ENCODE measurements at regions not wholly inside any gene's neighbourhood (a gene's known extent, or its start where the extent isn't known, plus 50 kb on each side); places are given as distances from the start of the nearest gene placed in this dataset.

DNA sequence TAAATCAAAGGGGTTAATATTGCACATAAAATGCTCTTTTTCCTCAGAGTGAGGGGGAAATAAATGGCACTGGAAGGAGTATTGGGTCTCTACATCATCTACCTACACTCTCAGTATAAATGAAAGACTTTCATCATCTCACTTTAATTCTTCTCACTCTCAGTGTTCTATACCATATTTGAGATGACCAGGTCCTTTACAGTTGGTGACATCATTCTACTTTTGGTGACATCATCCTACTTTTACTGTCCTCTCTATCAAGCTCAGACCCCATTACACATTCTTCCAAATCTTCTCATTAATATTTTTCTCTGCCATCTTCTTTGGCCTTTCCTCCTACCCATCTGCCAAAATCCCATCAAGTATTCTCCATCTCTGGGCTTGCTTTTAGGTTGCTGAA is 74.6 kb upstream of the TMEM106B start:
- DNase-seq: no peak

DNA sequence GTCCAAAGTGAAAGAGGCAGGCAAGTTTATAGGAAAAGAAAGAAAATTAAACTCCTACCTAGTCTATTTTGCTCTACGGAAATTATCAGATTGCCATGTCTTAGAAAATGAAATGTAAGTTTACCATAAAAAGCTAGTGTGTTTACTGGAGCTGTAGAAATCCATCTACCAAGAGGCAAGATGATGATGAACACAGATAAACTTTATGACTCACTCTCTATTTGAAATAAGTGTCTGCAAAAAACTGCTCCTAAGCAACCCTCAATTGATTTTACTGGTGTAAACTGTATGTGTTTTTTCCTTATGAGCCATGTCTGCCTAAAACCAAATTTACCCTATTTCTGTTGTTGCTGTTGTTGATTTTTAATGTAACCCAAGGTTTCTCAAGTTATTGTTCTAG is 73.8 kb upstream of the TMEM106B start:
- no peak for DNase-seq

DNA sequence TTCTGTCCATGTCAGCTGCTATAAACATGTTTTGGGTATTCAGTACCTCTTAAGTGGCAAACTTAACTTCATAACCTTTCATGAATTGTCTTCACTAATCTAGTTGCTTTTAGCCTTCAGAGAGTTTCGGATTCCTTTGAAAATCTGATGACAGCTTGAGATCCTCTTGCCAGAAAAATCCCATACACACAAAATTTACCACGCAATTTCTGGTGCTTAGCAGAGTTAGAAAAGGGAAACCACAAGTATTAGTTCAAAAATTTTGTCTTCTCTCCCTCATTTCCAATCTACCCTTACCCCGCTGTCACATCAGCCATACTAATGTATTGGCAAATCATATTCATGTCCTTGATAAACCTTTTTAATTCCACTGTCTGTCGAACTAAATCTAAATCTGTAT is 72.7 kb upstream of the TMEM106B start:
- DNase-seq: no peak

DNA sequence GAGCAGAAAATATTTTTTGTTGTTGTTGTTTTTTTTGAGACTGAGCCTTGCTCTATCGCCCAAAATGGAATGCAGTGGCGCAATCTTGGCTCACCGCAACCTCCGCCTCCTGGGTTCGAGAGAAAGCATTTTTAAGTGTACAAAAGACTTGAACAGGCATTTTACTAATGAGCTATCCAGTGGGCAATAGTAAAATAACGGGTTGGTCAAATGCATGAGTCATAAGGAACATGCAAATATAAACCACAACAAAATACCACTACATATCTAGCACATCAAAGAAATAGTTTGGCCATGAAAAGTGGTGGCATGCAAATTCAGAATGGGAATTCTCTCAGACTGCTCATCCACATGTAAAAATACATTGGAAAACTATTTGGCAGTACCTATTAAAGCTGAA is 71.7 kb upstream of the TMEM106B start:
- DNase-seq: no peak

DNA sequence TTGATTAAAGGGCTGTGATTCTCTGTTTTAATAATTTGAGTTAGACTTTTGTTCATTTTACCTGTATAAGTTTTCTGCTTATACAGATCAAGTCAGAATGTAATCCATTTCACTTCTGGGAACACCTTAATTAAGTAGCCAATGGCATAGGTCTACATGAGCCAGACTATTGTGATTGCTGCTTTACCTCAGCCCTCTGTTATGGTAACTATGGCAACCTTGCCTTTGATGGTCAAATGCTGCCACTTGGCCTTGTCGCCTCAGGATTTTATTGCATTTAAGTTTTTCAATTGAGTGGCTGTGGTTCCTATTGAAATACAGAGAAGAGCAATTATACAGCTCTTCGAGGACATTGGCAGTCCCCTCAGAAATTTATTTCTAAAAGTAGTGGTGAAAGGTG is 64.3 kb upstream of the TMEM106B start:
- no peak for DNase-seq

DNA sequence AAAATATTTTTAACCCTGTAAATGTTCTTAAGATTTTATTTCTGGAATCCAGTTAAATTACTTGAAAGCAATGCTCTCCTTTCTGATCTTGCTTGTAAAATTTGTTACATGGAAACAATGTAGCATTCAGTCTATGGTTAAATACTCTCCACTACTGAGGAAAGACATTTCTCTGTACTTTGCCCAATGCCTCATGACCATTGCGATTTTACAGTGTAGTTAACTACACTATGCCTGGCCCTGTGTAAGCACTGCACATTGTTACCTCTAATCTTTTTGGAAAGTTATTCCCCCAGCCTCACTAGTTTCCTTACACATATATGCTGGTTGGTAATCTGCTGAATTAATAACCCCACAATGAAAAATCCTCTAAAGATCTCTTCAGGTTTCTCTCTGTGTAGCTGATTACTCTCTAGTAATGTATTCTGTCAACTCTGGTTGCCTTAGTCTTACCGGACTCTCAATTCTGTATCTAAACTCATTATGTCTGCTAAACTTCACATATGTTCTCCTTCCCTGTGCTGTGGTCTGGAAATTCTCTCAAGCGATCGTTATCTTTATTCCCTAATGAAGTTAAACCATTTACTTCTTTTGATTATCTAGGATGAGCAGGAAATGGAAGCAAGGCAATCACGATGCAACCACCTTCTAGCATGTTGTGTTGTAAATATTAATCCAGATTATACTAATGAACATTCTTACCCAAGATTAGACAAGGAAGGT is 58.7 kb upstream of the TMEM106B start:
- DNase-seq: no peak

DNA sequence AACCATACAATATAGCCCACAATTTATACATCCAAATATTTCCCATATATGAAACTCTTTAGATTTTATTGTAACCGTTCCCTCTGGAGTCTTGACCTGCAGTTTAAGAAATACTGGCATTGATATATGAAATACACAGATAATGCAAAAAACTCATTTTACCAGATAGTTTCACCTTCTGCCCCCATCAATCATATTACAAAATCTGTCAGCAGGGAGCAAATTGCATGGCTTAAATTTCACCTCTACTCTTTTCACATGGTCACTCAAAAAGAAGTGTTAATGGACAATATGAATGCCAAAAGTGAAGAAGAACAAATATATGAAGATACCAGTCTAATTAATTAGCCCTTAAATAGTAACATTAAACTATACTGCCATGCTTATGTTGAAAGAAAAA is 57.0 kb upstream of the TMEM106B start:
- DNase-seq: no peak

DNA sequence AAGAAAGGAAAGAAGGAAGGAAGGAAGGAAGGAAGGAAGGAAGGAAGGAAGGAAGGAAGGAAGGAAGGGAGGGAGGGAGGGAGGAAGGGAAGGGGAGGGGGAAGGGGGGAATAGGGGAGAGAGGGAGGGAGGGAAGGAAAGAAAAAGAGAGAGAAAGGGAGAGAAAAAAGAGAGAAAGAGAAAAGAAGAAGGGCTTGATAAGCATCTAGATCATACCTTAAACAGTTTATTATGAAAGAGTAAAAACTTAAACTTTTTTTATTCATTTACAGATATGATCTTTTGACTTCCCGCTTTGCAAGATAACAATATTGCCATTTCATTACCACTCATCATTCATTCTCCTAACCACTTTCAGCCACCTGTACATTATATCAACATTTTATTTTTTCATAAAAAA is 53.6 kb upstream of the TMEM106B start:
- no peak for DNase-seq

DNA sequence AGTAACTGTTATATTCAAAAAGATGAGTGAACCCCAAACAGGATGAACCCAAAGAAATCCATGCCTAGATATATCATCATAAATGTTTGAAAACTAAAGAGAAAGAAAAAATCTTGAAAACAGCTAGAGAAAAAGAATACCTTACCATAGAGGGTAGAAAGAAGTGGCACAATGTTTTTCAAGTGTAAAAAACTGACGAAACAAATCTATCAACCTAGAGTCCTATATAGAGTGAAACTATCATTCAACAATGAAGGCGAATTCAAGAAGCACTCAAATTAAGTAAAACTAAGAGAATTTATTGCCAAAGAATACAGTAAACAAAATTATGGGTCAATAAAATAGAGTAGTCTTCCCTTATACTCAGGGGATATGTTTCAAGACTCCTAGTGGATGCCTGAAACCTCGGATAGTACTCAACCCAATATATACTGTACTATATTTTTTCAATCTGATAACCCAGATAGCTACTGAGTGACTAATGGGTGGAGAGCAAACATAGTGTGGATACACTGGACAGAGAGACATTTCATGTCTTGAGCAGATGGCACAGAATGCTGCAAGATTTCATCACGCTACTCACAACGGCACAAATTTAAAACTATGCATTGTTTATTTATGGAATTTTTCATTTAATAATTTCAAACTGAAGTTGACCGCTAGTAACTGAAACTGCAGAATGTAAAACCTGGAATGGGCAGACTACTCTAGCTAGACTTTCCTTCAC is 52.6 kb upstream of the TMEM106B start:
- DNase-seq: no peak

DNA sequence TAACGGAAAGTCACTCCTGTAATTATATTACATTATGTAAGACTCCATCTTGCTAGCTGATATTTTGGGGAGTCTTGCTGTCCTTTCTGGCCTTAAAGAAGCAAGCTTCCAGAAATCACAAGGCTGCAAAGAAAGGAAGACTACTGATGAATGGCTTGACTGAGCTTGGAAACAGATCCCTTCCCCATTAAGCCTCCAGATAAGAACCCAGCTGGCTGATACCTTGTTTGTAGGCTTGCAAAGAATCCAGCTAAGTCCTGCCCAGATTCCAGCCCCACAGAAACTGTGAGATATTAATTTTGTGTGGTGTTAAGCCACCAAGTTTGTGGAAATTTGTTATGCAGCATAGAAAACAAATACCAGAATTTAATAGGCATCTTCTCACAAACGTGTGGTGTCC is 49.9 kb upstream of the TMEM106B start:
- DNase-seq: no peak
